SHP77 treated with DMSO at 0.1 percent for 48 hours (cell line): ENCODE measurements at regions not wholly inside any gene's neighbourhood (a gene's known extent, or its start where the extent isn't known, plus 50 kb on each side); places are given as distances from the start of the nearest gene placed in this dataset.
"Not testable (repeated sequence)": the region's sequence is repeated elsewhere in the genome, so short reads cannot be mapped to it uniquely, and the experiment has no call there.

Experiments used
- DNase-seq: peaks from one replicate; lab custom pipeline; 2025; lab: John Stamatoyannopoulos, UW

DNA sequence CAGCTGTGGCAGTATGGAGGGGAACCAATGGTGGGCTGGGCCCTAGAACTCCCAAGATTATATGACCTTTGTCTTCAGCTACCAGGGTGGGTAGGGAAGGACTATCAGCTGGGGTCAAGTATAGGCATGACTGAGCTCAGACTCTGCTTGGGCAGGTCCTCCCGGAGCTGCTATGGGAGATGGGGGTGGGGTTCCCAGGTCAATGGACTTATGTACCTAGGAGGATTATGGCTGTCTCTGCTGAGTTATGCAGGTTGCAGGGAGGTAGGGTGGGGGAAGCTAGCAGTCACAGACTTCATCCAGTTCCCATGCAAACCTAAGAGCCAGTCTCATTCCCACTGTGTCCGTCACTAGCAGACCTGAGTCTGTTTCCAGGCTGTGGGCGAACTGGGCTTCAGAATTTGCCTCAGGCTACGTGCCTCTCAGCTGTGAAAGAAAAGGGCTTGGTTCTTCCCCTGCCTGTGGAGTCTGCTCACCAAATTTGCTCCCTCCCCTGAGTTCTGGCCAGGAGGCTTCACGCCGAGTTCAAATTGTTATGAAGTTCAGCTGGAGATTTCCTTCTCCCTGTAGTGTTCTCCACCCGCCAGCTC lies 985.8 kb upstream of the NRXN1 start:
- DNase-seq = no peak

DNA sequence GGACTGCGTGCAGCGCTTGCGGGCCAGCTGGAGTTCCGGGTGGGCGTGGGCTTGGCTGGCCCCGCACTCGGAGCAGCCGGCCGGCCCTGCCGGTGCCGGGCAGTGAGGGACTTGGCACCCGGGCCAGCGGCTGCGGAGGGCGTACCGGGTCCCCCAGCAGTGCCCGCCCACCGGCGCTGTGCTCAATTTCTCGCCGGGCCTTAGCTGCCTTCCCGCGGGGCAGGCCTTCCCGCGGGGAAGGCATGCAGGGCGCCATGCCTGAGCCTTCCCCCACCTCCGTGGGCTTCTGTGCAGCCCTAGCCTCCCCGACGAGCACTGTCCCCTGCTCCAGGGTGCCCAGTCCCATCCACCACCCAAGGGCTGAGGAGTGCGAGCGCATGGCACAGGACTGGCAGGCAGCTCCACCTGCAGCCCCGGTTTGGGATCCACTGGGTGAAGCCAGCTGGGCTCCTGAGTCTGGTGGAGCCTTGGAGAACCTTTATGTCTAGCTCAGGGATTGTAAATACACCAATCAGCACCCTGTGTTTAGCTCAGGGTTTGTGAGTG lies 975.0 kb upstream of the NRXN1 start:
- DNase-seq = not testable (repeated sequence)

DNA sequence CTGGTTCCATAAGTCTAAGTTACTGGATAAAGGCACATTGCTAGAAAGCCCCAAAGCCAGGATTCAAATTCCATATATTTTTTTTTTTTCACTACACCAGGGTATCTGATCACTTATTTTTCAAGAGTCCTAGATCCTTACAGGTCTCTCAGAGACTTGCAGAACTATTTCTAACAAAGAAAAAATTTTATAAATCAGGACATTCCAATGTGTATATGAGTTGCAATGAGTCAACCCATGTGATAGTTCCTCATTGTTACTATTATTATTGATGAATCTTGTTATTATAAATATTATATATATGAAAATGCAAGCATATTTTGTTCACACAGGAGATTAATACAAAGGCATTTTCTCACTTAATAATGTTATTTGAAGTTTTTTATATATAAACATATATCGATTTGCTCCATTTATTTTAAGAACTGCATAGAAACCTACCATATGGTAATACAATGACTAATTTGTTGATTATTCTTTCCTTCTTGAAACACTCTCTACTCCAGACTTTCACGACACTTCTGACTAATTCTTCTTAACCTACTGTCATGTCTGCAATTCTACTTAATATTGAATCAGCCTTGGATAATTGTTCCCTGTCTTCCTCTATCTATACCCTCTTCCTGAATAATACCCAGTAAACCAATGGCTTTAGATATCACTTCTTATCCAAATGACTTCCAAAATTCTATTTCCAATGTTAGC lies 968.4 kb upstream of the NRXN1 start:
- no peak for DNase-seq

DNA sequence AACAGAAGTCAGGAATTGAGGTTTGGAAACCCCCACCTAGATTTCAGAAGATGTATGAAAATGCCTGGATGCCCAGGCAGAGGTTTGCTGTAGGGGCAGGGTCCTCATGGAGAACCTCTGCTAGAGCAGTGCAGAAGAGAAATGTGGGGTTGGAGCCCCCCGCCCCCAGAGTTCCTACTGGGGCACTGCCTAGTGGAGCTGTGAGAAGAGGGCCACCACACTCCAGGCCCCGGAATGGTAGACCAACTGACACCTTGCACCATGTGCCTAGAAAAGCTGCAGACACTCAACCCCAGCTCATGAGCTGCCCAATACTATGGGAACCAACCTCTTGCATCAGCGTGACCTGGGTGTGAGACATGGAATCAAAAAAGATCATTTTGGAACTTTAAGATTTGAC lies 967.0 kb upstream of the NRXN1 start:
- DNase-seq = no peak

DNA sequence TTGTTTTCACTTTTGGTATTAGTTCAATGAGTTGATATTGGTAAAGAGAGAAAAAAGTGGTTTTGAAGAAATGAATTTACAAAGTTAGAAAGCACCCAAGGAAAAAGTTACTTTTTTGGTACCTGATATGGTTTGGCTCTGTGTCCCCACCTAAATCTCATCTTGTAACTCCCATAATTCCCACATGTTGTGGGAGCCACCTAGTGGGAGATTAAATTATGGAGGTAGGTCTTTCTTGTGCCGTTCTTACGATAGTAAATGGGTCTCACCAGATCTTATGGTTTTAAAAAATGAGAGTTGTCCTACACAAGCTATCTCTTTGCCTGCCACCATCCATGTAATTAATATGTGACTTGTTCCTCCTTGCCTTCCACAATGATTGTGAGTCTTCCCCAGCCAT lies 965.6 kb upstream of the NRXN1 start:
- no peak for DNase-seq

DNA sequence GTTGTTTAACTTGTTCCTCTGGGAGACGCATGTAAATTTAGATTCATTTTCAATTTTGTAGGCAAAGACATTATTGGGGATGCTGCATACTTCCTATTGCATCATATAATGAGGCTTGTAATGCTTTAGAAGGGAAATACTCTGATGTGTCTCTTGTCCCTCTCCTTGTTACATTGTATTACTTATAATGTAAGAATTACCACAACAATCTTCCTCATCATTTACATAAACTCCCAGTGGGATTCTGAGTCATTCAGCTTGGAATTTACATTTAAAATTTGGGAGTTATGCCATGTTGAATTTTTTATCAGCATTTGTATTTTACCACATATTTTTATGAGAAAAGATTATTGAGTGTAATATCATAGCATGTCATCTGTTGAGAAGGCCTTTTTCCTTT lies 963.4 kb upstream of the NRXN1 start:
- no peak for DNase-seq

DNA sequence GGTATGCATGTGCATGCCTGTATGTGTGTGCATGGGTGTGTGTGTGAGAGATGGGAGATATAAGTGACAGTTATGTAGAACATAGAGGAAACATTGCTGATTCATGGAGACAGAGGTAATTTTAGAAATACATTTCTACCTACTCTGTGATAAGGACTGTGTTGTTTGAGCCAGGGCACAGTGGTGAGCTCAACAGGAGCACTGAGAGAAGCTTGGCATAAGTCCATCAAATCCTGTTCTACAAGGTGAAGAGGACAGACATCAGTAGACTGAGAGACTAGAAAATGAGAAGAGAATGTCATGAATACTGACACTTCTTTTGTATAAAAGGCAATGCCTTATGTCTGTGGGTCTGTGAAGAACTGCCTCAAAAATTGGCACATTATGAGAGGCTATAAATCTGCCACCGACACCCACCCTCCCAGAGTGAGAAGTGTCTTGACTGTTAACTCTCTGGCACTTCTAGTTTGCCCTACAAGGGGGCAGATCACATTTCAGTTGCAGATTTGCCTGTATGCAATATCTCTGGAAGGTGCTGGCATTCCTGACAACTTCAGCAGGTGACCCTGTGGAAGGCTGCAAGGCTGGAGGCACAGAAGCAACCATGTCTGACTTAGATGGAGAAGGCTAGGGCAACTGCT lies 962.3 kb upstream of the NRXN1 start:
- peak; percentile 23 for DNase-seq

DNA sequence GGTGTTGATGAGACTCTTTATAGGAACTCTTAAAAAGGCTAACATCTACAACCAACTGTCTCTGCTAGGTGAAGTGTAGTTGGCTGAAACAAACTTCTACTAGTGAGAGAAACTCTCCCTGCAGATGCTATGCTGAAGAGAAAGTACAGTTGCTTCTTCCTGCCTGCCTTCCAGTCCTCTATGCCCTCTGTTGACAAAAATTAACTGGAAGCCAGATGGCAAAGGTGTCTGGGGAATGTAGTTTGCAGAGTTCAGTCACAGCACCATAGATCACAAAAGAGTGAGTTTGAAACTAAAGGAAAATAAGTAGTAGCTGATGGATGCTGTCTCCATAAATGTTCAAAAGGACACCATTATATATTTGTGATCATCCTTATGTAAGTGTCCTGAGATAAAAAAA lies 958.8 kb upstream of the NRXN1 start:
- peak; percentile 10 for DNase-seq

DNA sequence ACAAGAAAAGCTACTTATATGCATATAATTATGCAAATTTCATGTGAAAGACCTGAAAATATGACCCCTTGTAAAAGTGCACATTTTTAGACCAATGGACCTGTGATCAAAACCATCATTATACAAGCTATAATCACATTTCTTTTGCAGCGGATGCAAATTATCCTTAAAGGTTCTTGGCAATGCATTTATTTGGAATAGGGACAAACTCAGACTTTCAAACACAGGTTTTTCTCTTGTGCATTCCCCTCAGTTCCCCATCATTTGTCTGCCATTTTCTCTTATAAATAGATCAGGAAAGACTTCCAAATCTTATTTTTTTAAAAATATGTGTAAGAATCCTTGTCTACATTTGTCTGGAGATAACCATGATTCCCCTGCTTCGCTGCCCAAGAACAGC lies 954.2 kb upstream of the NRXN1 start:
- no peak for DNase-seq

DNA sequence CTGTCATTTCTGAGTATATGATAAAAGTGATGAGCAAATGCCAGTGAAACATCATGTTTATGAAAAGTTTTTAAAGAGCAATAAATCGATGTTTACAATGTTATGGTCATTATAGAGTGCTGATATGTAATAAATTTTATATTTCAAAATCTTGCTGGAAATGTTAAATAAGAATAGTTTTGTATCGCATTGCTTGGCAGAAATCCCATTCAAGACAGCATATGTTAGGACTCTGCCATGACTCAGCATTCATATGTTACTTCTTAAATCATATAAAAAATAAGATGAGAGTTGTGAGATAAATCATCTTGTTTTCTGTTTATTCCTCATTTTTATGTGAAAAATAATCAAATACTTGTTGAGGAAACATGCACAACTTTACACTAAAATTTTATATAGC lies 949.9 kb upstream of the NRXN1 start:
- no peak for DNase-seq

DNA sequence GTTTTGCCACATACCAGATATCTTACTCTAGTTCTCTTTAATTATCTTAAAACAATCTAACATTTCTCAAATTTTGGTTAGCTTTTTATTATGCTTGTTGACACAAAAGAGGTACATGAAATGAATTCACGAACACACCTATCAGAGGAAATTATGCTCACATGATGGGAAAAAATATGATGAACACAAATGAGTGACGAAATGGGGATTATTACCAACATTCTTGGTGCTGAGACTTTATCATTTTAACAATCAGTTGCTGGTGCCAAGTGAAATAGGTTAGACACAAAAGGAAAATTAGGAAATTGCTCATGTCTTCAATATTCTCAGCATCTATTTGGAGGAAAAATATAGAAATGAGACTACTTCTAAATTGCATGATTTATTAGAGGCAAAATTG lies 944.7 kb upstream of the NRXN1 start:
- no peak for DNase-seq

DNA sequence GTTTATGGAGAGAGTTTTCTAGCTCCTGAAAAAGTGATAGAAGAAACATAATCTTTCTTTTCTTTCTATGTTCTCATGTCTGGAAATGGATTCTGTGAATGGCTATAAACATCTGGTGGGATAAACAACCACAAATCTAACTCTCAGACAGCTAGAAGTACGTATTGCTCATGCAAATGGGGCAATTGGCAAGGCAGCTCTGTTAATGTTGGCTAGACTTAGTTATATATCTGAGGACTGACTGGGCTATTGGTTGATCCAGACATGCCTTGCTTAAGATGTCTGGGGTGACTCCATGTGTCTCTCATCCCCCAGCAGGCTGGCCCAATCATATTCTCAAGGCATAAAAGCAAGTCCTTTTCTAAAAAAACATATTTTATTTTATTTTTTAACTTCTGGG lies 939.2 kb upstream of the NRXN1 start:
- DNase-seq = no peak

DNA sequence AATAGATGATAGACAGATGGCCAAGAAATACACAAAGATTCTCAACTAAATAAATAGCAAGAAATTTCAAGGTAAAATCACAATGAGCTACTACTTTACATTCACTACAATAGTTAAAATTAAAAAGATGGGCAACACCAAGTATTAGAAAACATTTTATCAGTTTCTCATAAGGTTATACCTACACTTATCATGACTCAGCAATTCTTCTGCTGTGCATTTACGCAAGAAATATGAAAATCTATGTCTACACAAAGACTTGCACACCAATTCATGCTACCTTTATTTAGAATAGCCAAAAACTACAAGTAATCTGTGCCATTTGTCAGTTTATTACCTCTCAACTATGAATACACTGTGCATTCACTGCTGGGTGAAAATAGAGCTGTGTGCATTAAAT lies 937.4 kb upstream of the NRXN1 start:
- no peak for DNase-seq

DNA sequence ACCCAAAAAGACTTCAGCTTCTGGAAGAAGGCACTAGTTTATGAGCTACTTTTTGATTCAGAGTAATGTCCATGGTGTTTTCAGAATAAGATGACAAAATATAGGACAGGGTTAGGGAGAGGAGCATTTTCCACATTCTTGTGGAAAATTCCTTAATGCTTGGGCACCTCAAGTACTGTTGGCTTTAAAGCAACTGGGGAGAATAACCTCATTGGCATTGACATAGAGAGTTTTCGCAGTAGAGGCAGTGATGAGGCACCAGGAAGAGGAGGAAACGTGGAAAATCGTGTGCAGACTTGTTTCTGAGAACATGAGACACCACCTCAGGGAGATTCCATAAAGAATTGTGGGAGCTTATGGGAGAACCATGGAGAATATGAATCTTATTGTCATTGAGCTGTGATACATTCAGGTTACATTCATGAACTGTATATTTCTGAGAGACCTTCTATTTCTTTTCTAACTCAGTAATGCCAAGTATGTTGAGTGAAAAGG lies 929.0 kb upstream of the NRXN1 start:
- DNase-seq = no peak

DNA sequence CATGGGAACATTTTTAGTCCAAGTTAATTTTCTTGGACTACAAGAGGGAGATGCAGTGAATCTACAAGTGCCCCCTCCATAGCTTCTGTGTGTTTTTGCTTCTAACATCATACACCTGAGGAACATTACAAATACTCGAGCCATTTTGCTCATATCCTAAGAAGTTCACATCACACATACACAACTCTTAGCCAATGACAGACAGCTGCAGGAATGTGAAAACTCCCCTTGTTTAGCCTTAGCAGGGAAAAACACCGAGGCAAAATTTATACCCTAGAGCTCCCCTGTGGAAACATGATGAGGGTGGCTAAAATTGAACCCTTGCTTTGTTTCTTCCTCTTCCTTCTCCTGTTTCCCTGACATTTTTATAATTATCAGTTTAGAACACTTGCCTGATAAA lies 928.3 kb upstream of the NRXN1 start:
- DNase-seq = no peak

DNA sequence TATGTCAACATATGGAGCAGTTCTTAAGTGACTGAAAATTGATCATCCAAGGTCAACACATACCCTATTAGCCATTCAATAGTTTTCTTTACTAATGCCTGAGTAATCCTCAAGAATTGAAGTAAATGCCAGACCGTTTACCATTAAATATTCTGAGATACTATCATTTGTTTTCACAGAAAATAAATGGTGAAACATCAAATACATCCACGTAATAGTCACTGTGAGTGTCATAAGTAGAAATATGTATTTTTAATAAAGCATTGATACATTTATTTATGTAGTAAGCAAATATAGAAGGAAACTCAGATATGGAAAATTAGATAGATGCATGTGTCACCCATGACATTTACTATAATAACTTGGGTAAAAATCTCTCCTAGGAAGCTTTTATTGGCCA lies 927.8 kb upstream of the NRXN1 start:
- no peak for DNase-seq

DNA sequence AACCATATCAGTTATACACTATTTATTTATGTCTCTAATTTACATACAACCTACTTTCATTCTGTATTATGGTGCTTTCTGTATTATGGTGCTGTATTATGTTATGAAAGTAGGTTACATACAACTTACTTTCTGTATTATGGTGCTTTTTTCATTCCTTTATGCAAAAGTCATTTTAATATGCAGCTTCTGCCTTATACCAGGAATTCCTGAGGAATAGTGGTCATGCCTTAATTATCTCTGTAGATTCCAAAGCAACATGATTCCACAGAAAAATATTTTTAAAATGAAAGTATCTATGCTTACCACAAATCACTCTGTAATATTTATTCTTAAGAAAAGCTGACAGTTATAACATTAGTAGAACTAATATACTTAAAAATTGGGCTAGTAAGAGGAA lies 922.0 kb upstream of the NRXN1 start:
- no peak for DNase-seq

DNA sequence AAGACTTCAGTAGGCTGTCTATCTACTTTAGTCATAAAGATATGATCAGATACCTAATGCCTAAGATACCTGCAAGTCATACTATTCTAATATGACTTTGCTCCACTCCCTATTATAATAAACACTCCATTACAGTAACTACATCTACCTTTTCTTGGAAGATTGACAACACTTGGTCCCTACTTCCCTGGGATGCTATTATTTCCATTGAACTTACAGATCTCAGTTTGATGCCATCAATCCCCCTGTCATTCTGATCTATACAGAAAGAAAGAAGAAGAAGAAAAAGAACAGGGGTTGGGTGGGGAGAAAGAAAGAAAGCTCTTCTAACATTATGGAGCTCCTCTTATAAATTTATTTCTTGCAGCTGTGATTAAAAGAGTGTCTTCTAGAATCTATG lies 889.1 kb upstream of the NRXN1 start:
- no peak for DNase-seq

DNA sequence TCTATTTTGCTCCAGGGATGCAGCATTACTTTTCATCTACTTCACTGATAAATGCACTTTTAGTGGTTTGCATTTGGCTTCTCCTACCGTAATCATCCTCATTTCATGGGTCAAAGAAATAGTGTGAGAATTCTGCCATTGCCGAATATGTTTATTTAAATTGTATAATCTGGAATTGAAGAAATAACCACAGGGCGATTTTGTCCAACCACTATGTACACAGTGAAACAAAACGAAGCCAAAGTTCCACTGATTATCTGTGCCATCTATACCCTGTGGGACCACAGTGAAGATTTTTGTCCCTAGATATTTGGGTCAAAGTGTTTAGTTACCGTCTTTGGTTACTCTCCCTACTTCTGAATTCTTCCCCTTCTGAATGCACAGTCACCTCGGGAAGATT lies 888.6 kb upstream of the NRXN1 start:
- DNase-seq = no peak

DNA sequence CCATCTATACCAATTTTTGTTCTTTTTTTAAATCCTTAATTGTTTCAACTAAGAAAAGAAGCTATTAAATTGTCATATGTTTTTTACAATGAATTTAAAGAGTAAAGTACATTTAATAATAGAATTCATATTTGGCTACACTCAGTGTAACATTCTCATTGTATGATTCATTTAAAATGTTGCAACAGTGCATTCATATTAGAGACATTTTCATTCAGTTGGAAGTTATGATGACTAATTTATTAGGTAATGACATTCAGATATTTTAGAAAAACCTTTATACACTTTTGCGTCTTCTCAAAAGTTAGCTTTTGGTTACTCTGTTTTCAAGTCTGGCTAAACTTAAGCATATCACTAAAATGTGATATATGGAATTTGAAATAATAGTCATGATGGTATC lies 887.5 kb upstream of the NRXN1 start:
- DNase-seq = no peak

DNA sequence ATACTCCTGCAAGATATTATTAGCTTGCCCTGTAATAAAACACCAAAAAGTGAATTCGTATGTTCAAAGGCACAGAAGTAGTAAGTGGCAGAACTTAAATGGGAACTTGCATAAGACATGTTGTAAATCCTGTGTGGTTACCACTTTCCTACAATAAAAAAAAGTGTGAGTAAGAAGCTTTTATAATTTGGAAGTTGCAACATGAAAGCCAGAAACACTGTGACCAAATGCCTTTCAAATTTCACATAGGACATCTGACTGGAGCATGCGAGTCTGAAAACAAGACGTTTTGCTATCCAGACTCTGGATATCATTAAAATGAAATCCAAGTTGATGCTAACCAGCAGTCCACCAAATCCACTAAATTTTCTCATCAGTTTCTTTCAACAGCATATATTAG lies 886.2 kb upstream of the NRXN1 start:
- no peak for DNase-seq

DNA sequence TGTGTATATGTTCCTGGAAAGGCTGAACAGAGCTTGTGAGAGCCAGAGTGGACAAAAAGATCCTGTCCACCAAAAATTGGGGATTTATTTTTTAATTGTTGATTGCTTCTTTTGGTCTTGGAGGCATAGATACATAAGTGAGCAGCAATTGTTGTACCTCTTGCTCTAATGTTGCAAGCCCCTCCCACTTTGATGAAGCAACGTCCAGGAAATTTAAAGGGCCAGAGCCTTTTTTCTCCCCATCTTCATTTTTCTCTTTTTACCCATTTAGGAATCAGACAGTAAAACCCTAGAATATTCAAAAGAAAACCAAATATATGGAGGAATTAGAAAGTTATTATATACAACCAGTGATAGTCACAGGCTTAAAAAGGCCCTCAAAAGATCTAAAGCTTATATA lies 871.8 kb upstream of the NRXN1 start:
- no peak for DNase-seq

DNA sequence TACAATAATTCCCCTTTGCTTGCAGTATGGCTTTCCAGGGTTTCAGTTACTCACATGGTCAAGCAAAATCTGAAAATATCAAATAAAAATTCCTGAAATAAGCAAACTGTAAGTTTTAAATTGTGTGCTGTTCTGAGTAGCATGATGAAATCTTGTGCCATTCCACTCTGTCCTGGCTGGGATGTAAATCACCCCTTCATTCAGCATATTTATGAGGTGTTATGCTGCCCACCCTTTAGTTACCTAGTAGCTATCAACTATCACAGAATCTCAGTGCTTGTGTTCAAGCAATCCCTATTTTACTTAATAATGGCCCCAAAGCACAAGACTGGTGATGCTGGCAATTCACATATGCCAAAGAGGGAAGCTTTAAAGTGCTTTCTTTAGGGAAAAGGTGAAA lies 867.7 kb upstream of the NRXN1 start:
- DNase-seq = no peak
